HG03095 (cell line): ENCODE measurements at regions not wholly inside any gene's neighbourhood (a gene's known extent, or its start where the extent isn't known, plus 50 kb on each side); places are given as distances from the start of the nearest gene placed in this dataset.
"Not testable (repeated sequence)": the region's sequence is repeated elsewhere in the genome, so short reads cannot be mapped to it uniquely, and the experiment has no call there.

Experiments
- ATAC-seq: cut with Tn5 transposase; IDR thresholded peaks from one replicate; pipeline ENCODE4 v1.9.1; 2021; ENCODE audit warnings: moderate library complexity; ENCODE audit not compliant: unreplicated experiment

DNA sequence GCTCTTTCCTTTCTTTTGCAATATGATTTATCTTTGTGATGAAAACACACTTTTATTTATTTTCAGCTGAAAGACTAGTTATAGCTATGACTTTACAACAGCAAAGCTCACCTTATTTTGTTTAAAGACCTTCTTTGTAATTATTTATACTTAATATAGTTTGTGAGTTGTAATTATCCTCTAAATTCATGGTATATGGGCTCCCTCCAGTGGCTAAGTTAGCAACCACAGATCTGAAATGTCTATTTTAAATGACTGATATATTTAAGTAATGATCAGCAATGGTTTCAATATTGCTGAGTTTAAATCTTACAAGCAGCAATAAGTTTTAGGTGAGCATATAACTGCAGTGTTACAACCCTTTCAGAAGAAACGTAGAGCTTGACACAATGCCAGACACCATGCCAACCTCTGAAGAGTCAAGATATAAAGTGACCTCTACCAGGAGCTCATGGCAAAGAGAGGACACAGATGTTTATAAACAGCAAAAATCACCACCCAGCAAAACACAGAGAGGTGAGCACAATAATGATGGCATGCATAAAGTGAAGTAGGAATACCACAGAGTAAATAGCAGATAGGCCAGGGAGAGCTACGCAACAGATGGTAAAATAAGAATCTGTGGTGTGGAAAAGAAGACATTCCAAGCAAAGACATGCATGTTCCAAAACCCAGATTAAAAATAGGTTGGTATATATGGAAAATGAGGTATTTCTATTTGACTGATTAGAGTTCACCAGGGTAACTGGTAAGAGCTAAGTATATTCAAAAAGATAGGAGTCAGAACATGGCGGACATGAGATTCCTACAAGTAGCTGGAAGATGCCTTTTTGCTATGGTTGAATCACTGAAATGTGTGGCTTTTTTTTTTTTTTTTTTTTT, 143.7 kb upstream of the ZNF385D start:
- no peak for ATAC-seq

DNA sequence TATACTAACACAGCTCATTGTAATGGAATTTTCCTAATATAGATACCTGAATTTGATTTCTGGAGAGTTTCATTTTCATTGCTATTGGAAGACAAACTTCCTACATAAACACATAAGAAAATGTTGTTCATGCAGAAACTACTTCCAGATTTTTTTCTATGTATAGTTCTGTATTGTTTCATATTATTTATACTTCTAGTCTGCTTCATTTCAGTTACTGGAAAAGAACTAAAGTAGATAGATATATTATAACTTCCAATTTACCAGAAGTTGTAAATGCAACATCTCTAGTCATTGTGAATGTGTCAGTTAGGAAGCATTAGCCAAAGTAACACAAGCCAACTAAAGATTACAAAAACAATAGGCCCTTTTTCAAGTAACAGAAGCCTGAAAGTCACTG, 147.3 kb upstream of the ZNF385D start:
- ATAC-seq = no peak

DNA sequence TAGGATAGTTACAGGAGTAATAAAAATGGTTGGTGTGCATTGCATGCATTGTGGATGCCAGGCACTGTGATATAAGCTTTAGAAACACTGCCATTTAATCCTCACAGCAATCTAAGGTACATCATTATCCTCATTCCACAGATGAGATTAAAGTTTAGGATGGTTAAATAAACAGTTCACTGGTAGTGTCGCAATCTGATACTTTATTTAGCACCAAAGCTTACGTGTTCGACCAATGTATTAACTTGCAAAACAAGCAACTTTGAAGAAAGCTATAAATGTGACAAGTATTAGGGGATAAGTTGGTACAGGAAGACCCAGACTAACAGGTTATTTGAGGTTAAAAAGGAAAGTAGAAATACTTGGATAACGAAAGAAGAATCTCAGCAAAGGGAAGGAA, 150.5 kb upstream of the ZNF385D start:
- ATAC-seq = no peak

DNA sequence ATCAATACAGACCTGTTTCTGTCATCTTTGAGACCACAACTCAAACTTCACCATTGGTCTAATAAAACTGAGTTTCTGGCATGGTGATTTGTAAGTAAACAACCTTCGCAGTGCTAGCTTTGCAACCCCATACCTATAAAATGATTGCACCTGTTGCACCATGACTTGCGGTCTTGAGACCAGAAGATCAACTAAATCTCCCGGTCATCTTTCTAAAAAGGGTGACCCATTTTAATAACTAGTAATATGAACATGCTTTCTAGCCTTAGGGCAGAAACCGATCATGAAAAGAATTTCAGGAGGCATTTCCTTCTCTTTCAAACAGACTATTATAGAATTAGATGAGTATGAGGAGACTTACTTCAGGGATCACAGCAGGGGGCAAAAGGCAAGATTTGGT, 151.9 kb upstream of the ZNF385D start:
- no peak for ATAC-seq

DNA sequence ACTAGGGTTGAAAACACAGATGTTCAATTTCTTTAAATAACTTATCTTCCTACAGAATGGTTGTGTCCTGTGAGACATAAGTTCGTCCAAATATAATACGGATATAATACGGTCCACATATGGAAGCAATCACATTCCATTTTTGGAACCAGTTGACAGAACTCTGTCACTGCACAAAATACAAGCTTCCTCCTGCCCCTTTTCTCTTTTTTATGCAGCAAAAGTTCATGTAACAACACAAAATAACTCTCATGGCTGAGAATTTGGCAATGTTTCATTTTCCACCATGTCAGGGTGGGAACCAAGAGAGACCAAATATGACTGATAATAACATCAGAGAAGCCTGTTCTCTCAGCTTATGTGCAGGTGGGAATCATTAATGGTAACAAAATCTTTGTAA, 158.1 kb upstream of the ZNF385D start:
- no peak for ATAC-seq

DNA sequence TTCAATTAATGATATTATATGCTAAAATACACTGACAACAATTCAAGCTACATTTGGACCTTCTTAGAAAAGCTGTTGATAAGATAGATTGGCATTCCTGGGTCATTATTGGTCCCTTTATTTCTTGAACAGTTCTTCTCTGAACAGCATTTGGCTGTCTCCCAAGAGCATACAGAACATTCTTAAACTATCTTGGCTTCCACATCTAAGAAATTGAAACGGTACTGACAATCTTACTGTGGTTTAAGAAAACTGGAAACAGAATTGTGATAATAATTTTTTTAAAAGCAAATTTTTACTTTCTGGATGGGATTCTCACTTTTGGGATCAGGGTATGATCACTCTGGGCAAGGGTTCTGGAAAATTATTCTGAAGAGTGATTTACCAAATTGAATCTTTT, 161.7 kb upstream of the ZNF385D start:
- ATAC-seq = no peak

DNA sequence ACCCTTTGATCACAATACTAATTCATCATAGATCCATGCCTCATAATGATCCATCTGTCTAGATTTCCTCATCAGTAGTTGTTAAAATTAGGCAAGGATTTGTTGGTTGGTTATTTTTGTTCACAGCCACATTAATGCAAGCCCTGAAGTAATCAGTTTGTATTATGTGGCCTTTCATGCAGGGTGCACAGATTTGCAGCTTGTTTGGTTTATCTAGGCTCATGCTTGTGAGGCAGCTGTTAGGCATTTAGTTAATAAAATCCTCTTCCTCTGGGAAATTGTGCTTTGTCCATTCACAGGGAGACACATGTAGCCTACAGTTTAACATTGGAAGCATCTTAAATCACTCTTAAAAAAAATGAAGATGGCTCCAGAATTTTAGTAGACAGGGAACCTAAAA, 162.8 kb upstream of the ZNF385D start:
- ATAC-seq = no peak

DNA sequence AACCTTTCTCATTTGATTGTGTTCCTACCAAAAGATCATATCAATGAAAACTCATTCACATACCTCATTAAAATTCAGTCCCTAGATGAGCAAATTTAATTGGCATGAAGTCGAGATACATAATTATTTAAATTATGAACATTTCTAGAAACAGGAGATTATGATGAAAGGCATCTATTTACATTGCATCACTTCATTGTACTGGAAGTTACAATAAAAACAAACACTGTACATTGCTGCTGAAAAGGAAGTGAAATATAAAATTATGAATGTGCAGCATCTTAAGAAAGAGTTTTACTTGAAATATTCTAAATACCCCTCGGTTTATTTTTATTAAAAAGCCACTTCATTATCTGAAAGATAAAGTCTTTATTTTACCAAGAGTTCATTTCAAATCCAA, 163.4 kb upstream of the ZNF385D start:
- ATAC-seq = no peak

DNA sequence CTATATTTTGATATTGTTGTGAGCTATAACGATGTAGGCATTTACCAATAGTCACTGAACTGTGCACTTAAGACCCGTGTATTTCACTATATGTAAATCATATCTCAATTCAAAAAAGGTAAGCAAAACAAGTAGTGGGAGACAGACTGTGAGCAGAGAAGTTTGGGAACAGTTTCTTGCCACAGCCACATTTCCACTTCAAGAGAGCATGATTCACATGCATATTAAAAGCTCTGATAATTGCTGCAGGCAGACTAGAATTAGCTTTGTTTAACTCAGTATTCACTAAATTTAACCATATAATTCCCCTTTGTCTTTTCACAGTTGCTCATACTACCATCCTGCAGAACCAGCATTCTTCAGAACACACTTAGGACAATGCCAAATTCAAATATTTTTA, 168.4 kb upstream of the ZNF385D start:
- ATAC-seq = no peak

DNA sequence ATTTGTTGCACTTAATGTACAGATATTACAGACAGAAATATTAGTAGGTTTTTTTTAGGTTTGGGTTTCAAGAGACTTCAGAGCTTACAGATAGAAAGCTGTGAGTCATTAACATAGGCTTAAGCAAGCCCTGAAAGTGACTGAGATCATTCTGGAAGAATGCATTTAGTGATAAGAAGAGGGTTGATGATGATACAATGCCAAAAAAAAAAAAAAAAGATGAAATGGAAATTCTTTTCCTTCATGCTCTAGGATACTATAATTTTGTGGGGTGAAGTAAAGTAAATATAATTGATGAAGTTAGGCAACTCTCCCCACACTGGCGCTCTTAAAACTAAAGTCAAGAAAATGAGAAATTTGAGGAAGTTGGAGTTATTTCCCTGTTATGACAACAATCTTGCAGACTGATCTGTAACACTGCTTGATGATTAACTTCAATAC, 169.4 kb upstream of the ZNF385D start:
- ATAC-seq = no peak

DNA sequence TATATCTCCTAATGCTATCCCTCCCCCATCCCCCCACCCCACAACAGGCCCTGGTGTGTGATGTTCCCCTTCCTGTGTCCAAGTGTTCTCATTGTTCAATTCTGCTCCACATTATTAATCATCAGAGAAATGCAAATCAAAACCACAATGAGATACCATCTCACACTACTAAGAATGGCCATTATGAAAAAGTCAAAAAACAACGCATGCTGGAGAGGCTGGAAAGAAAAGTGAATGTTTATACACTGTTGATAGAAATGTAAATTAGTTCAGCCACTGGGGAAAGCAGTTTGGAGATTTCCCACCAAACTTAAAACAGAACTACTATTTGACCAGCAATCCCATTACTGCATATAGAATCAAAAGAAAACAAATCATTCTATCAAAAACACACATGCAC, 172.1 kb upstream of the ZNF385D start:
- ATAC-seq = not testable (repeated sequence)

DNA sequence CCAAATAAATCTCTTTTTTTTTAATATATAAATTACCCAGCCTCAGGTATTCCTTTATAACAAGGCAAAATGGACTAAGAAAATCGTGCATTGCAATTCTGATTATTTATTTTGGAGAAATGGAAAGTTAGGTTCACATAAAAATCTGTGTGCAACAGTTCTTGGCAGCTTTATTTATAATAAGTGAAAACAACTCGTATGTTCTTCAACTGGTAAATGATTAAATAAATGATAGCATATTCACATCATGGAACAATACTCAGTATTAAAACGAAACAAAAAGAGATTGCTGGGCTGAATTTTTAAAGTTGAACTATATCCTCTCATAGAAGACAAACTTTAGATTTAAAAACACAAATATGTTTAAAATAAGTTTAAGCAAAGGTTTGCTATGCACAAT, 176.3 kb upstream of the ZNF385D start:
- no peak for ATAC-seq

DNA sequence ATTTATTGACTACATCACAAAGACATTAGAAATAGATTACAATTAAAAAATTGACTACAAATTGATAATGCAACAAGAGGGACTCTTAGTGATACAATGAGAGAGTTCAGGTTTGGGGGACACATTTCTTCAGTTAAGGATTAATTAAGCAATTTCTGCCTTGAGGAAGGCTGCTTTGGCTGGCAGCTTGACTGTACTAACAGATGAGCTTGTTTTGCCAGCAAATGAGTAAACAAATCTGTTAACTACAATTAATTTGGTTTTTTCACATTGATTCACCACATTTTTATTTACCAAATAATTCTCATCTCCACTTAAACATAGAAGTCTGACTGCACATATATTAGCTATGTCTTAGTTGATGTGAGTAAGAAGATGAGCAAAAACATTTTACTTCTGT, 183.6 kb upstream of the ZNF385D start:
- ATAC-seq = no peak

DNA sequence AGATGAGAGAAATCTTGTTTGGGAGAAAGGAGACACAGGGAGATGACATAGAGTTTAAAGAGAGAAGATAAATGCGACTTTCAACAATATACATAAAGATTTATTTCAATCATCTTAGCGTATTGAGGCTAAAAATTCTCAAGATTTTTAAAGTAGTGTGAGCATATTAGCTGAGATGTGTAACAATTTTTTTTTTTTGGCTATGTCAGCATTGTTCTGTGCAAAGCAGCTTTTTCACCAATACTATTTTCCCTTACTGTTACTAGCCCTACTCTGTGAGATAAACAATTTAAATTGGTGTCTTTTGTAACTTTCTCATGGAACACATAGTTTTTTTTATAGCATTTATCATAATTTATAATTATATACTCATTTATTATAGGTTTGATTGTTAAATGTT, 185.2 kb upstream of the ZNF385D start:
- ATAC-seq = no peak

DNA sequence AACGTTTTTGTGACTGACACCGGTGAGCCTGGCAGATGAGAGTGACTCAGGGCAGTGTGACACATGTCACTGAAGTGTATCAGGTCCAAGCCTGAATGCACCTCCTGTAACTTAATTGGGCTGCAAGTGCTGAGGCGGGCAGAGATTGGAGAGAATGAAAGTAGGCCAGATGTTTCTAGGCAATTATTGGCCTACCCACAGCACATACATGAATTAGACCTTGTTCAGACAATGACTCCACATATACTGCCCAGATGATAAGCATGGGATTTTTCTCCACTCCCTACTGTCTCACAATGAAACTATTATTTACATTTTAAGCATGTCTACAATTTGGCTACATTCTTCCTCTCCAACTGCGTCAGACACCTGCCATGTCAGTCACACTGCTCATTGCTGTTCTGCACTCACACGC, 187.3 kb upstream of the ZNF385D start:
- ATAC-seq = no peak

DNA sequence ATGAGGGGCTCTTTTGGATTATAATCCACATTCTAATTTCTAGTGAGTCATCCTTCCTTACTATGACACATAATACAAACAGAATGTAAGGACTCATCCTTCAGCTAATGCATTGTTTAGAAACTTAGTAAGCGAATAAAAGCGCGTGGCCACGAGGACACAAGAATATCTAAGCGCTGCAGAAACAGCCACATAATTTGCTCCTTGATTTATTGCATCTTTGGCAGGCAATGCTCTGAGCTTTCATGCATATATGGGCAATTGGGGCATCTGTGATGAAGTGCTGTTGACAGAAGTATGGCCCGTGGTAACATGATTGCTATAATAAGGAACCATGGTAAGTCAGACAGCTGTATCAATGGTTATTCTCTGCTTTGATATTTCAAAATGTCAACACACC, 191.3 kb upstream of the ZNF385D start:
- no peak for ATAC-seq

DNA sequence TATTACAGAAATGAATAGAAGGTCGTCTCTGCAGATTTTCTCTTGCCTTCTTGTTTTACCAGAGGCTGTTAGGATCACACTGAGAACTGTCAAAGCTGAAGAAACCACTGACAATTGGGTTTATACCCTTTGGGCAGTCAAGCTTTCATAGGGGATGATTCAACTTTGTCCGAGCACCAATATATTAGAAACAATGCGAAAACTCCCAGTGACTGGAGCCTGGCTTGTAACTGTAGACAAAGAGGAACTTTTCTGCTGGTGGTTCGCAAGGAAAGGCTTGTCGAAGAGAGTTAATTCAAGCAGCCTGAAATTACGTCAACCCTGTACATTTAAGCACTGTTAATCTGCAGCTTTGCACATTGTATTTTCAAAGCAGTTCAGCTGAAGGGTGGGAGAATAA, 193.2 kb upstream of the ZNF385D start:
- ATAC-seq = no peak

DNA sequence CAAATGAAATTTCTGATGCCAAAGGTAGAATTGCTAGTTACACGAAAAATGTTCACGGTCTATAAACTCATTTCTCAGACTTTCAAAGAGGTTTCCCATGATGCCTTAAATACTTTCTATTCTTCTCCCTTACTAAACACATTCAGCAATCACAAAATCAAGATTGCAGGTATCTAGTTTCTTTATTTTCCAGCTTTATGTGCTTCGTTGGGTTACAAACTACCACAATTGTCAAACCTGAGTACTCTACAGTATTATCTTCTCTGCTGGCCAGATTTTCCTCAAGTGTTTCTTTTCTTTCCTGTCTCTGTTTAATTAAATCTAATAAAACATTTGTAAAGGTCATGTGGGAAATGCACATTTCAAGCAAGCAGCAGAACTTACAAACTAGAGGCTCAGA, 201.8 kb upstream of the ZNF385D start:
- no peak for ATAC-seq

DNA sequence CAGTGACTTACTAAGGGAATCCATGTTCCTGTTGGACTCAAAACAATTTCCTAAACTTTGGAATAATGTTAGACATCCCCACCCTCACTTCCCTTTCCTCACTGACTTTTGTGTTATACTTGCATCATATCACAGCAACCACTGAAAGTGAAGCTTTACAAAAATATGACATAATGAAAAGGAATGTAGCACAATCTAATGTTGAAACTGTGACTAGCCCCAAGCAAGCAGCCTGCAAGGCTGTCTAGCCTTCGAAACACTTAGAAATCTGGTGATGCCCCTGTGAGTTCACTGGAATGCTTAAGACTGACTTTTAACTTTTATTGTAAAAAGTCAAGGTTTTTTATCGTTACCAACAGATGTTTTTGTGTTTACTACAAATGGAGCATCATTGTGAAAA, 203.7 kb upstream of the ZNF385D start:
- ATAC-seq = no peak

DNA sequence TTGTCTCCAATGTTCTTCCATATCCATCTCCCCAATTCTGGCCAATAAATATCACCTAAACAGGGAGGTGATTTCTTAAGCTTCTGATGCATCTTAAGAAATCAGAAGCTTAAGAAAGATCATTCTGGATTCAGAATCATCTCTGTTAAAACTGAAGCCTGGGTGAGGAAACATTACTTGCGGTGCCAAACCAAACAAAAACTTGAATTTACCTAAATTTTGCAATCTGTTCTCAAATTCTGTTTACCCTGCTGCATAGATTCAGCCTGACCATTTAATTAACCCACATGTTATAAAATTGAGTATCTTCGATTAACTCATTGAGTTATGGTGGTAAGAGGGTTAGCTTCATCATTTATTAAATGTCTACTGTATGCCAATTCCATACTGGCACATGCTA, 204.4 kb upstream of the ZNF385D start:
- no peak for ATAC-seq

DNA sequence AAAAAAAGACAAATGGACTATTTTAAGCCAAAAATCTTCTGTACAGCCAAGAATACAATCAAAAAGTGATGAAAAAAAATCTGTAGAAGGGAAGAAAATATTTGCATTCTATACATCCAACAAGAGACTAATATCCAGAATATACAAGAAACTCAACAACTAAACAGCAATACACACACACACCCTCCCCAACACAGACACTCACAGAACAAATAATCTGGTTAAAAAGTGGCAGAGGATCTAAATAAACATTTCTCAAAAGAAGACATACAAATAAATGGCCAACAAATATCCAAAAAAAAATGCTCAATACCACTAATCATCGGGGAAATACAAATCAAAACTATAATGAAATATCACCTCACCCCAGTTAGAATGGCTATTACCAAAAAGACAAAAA, 209.0 kb upstream of the ZNF385D start:
- no peak for ATAC-seq

DNA sequence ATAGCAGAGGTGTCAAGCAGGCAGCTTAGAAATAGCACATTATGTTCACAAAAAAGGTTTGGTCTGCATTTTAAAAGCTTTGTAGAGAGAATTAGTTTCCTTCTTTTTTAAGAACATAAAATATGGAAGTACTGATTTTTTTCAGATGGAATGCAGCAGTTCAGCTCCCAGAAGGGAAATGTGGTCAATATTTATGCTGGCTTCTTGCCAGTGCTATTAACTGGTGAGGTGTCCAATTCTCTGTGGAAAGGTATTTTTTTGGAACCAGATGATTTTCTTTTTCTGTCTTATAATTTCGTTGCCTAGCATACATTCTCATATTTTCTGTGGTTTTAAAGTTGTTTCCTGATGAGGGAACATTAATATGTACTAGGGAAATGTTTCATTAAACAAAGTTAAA, 211.4 kb upstream of the ZNF385D start:
- no peak for ATAC-seq

DNA sequence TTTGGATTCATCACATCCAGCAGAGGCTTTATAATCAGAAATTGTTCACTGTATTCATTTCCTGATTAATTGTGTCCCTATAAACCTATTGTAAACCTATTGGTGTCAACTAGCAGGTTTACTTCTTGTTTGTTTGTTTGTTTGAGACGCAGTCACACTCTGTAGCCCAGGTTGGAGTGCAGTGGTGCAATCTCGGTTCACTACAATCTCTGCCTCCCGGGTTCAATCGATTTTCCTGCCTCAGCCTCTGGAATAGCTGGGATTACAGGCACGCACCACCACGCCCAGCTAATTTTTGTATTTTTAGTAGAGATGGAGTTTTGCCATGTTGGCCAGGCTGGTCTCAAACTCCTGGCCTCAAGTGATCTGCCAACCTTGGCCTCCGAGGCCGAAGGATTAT, 215.4 kb upstream of the ZNF385D start:
- ATAC-seq = not testable (repeated sequence)
